GM18502 (cell line): ENCODE measurements at regions not wholly inside any gene's neighbourhood (a gene's known extent, or its start where the extent isn't known, plus 50 kb on each side); places are given as distances from the start of the nearest gene placed in this dataset.

Source experiments
- ATAC-seq: cut with Tn5 transposase; IDR thresholded peaks from one replicate; pipeline ENCODE4 v1.9.1; 2021; ENCODE audit warnings: mild to moderate bottlenecking; ENCODE audit not compliant: unreplicated experiment, poor library complexity

DNA sequence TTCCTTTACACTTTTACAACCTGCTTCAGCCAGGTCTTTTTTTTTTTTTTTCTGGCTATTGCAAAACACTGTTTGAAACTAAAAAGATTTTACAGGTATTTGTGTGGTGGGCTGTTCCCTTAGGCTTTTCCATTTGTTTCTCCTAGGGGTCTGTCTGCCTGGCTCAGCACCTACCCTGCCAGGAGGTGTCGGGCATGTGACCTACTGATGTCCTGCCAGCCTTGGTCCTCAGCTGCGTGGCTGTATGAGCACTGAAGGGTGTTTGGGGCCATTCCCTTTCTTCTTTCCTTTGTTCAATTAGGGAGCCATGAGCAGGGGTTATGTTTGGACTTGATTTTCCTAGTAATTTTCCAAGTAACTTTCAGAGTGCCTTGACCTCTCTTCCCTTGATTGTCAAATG is 269.2 kb upstream of the SALL1 start:
- ATAC-seq, result no peak

DNA sequence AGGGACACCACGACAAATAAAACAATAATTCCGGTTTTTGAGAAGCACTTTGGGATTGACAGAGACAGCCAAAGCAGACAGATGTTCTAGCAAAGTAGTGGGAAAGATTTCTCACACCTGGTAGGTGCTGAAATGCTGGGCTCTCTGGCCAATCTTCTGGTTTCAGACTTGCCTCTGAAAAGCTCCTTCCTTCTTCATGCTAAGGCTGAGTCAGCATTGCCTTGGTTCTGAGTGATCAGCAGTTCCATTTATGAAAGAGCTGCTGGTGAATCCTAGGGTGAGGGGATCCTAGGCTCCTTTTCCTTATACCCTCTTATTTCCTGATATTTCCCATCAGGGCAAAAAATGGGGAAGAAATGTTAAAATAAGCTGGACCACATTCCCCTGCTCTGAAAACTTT is 268.7 kb upstream of the SALL1 start:
- no peak for ATAC-seq

DNA sequence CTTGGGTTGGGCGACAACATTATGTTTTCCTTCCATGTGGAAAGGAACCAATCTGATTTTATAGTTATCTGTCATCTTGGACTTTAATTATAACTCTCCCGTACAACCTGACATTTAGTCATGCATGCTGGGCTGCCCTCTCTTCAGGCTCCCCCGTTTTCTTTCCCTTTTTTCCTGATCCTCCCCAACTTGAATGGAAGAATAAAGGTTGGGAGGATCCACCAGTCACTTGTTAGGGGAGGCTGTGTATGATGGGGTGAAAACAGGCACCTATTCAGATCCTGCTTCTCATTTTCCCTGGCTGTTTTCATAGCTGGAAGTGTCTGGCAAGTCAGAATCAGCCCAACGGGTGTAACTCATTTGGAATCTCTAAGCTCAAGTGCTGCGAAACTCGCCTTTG is 267.2 kb upstream of the SALL1 start:
- ATAC-seq, result no peak

DNA sequence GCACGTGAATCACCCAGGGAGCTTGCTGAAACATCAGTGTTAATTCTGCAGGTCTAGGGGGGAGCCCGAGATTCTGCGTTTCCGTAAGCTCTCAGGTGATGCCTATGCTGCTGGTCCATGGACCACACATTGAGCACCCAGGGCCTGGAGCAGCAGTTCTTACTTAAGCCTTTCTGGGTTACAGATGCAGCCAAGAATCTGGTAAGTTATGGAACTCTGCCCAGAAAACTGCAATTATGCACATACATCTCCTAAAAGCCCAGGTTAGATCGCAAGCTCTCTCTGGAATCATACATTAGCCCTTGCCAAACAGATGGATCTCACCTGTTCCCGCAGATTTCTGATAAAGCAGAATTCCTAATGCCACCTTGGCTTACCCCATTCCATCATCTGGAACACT is 265.9 kb upstream of the SALL1 start:
- no peak for ATAC-seq

DNA sequence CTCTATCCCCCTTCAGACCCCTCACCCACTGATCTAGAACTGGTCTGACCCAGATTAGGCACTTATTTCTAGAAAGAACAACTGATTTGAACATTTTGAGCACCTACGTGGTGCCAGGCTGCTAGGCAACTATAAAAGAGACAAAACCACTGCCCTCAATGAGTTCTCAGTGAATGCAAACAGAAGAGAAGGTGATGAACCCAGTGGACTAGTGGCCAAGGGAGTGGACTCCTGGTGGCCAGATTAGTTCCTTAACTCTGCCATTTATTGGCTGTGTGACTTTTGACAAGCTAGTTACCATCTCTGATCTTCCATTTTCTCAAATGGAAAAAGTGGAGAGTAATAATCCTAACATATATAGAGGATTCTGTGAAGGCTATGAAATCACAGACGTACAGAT is 259.1 kb upstream of the SALL1 start:
- ATAC-seq, result no peak

DNA sequence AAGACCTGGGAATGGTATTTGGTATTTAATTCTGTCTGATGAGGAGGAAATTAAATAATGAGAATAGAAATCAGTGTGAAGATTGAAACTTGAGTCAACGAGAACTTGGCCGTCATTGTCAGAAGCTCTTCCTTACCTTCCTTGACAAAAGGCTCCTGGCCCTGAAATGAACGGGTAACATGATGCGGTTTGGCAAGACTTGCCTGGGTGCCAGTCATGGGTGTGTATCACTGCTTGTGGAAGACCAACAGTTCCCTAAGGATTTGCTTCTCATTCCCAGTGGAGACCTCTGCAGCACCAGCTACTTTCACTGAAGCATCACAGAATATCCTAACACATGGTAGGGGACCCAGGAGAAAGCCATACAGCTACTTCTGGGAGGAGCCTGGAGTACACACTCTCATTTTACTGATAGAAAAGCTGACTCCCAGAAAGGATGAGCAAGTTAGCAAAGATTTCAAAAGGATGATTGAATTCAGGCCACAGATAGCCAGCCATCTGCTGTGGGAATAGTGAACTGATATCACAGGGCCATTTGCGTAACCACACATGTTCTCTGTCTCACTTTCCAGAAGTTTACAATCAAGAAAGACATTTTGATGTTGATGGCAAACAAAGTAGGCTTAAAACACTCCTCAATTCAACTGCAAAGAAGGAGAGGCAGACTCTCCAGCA is 258.1 kb upstream of the SALL1 start:
- no peak for ATAC-seq

DNA sequence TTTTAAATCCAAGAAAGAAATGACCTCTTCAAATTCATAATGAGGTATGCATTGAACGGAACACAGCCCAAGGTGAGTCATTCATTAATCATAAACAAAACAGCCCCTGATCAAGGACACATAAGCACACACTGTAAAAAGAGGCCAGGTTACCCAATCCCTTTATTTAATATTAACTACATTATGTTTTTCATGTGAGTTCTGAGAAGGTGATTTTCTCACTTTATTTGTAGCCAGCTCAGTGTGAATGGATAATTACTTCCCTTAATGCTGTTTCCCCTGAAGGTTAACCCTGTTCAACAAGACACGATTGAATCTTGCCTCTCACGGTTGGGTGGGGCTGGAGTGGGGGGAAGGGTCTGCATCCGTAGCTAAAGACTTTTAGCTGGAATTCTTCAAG is 257.3 kb upstream of the SALL1 start:
- ATAC-seq, result no peak

DNA sequence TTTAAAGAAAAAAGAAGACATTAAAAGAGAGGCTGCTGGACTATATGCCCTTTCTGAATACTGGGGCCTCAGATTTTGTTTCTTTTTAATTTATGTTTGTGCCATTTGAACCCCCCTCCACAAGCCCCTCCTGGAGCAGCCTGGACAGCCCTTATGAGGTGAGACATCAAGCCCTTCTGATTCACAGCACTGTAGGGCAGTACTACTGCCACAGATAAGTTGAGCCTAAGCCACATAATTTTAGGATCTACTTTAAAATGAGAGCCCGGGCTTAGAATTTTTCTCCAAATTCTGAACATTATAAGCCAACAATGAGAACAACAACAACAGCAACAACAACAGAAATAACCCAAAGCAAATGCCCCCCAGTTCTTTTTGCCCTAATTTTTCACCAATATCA is 256.9 kb upstream of the SALL1 start:
- no peak for ATAC-seq

DNA sequence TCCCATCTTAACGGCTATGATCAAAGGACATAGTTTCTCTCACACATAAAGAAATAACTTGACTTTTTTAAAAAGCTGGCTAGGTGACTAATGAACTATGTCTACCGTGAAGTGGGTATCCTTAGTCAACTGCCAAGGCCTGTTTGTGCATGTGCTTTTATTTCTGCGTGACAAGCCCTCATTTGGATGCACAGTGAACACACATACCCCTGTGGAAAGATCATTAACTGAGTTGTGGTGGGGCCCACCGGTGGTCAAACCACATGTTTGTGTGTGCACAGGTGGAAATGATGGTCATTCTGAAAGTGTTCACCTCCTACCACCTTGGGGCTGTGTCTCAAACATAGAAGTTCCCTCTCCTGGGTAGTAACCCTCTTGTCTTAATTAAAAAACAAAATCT is 256.1 kb upstream of the SALL1 start:
- ATAC-seq, result no peak

DNA sequence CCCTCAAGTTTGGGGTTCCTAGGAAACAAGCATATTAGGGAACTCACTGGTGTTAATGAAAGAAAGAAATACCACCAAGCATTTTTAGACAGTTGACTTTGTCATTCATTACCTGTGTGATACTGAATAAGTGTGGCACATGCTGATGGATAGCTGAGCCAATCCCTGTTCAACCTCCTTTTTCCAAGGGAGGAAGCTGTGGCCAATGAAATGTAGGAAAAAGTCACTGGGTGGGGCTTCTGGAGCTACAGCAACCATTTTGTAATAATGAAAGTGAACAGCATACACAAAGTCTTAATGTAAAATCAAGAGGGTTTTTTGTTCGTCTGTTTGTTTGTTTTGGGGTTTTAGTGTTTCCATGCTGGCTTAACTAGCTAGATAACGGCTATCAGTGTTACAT is 254.3 kb upstream of the SALL1 start:
- ATAC-seq, result no peak

DNA sequence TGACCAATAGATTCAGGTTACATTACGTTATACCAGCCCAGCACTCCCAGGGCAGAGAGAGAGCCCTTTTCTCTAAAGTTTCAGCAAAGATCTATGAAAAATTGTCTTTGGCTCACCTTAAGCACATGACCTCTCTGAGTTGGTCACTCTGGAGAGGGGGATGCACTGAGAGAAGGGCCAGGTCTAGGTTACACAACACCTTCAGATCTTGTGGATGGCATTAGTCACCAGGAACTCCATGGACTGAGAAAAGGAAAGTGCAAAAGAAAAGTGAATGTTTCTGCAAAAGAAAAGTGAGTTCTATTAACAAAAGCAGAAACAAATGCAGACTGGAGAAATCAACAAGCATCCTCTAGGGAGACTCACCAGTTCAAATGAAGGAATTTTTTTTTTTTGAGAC is 253.3 kb upstream of the SALL1 start:
- no peak for ATAC-seq

DNA sequence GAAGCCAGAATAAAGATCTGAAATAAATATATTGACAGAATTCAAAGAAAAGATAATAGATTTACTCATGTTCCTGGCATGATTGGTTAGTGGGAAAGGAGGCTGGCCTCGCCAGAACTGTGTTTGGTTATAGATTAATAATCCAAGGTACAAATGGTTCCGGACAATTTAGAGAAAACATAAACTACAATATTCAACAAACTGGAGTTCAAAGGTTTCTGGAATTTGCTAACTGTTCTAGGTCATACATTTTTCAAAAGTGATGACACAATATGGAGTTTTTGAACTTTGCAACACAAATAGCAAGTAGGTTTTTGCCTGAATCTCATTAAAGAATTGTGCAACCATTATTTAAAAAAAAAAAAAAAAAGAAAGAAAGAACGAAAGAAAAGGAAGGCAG is 251.7 kb upstream of the SALL1 start:
- no peak for ATAC-seq

DNA sequence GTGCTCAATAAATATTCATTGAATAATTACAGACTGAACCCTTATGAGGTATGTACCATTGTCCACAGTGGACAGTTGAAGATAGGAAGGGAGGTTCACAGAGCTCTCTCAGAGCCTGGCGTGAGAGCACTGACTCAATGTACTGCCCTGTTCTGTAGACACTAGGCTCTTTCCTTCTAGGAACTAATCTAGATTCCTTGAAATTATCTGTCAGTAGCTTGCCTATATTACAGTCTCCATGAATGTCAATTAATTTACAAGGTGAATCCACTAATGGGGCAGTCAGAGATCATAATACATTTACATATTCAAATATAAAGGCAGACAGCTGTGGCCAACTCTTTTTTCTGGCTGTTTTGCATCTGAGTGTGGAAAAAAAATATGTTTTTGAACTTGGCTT is 251.2 kb upstream of the SALL1 start:
- ATAC-seq, result no peak

DNA sequence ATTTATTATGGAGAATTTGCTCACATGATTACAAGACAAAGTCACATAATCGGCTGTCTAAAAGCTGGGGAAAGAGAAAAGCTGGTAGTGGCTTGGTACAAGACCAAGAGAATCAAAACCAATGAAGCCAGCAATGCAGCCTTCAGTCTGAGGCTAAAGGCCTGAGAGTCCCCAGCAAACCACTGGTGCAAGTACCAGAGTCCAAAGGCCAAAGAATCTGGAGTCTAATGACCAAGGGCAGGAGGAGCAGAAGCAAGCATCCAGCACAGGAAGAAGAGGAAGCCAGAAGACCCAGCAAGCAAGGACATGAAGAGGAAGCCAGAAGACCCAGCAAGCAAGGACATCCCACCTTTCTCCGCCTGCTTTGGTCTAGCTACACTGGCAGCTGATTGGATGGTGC is 250.6 kb upstream of the SALL1 start:
- ATAC-seq, result no peak

DNA sequence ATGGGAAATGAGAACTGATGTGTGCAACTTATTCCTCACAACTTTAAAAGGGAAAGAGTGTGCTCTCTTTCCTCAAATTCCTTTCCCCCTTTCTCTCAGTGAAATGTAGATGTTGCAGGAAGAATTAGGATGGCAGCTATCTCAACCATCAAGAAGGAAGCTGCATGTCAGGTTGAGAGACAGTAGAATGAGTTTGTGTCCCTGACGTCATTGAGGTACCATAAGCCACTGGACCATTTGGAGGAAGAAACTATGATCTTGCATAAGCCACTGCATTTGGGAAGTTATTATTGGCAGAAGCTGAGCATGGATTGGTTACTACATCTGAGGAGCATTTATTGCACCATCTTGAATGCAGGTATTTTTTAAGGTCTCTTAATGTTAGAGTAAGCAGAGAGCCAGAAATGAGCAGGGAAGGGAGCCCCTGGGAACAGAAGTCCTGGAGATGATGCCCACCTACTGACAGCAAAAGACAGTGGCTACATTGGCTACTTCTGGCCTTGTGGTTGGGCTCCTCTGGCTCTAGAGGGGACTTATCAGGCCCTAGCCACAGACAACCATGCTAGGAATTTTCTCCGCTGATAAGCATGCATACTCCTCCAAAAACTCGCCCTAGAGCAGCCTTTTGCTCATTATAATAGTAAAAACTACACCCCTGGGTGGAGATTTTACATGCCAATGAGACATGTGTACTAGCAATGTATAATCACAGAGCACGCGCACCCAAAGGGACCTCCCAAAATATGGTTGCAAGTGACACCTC is 249.0 kb upstream of the SALL1 start:
- no peak for ATAC-seq

DNA sequence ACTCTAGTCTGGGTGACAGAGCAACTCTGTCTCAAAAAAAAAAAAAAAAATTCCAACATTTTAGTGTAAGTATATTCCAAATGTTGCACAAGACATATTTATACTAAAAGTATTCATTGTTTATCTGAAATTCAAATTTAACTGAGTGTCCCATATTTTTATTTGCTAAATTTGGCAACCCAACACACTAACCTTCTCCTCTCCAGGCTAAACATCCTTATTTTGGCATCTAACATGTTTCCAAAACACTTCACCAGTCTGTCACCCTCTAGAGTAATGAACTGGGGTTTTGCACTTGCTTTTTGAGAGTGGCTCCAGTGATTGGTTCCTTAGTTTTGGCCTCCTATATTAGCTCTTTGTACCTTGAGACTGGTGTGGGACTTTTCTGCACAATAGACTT is 243.4 kb upstream of the SALL1 start:
- no peak for ATAC-seq

DNA sequence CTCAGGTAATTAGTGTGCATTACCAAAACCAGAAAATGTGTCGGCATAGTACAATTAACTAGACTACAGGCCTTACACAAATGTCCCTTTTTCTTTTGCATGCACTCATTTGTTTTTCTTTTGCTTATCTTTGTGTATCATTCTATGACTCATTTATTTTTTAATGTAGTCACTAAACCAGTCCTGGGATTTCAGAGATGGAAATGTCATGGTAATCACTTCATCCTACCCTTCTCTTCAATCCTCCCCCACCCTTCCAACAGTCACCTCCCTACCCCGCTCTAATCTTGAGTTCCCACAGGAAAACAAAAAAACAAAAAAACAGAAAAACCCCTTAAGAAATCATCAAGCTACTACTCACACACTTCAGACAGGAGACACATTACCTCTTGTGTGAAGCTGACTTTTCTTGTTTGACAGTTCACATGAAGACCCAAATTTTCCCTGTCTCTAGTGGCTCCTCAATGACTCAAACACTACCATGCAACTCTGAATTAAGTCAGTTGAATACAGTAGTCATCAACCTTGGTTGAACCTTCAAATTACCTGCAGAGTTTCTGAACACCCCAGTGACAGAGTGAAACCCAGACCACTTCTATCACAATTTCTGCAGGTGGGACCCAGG is 242.4 kb upstream of the SALL1 start:
- ATAC-seq, result no peak

DNA sequence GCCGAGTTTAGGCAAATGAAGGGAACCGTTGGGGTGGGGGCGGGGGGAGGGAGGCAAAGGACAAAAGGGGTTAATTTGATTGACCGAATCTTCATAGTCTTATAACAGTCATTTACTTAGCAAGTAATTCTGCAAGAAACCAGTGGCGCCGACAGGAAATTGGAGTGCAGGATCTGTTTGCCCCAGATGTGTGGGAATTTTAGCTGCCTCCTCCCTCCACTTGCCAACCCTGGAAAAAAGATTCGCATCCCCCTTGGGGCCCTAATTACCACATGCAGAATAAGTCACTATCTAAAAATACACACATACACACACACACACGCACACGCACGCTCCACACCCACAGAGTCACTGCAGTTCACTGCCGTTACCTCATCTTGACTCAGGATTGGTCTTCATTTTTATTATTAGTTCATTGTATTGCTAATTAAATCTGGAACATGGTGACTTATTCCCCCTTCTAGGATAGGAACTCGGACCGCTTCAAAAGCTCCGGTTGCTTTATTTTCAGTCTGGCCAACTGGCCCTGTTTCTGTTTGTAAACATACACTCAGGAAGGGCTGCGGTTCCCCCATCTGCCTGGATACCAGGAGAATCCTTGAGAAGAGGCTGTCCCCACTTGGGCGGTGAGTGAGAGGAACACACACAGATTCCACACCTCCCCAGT is 241.6 kb upstream of the SALL1 start:
- no peak for ATAC-seq

DNA sequence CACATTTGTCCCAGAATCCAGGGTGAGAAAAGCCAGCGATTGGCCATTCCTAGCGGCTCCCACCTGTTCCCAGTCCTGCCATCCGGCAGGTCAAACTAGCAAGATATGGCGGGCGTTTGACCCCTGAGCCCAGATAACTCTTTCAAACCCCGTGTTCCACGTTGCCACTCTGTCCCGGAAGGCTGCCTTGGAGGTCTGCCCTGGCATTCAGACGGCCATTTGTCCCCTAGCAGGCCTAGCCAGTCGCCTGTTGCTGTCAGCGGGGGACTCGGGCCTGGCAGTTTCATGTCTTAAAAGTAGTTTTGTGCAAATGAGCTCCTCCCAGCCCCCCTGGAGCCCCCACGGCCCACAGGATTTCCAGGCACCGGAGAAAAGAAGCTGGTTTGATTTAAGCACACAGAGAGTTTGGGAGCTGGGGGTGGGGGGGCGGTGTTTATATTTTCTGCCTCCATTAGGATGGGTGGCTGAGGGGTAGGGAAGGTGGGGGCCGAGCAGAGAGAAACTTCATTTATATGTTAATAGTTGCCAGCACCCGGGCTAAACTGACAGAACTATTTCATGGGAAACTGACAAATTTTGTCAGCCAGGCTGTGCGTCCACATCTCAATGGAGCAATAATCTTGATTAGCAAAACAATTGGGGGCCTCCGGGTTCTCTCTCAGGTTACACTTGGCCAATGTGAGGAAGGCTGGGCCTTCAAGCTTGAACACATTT is 240.9 kb upstream of the SALL1 start:
- ATAC-seq, result no peak

DNA sequence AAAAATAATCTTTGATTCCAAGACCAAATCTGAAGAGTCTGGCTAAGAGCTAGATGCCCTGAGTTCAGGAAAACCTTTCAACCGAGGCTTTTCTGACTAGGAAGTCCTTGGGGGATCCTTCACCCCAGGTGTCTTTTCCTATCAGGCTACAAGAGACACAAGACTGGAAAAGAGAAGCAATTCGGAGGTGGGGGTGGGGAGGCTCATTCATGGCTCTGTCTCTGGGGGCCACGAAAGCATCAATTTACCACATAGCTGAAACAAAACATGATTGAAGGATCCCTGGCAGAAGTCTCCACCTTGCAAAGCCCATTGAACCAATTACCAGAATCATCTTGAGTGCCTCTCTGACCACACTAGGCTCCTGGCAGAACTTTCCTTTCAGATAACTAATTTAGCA is 239.8 kb upstream of the SALL1 start:
- ATAC-seq, result no peak

DNA sequence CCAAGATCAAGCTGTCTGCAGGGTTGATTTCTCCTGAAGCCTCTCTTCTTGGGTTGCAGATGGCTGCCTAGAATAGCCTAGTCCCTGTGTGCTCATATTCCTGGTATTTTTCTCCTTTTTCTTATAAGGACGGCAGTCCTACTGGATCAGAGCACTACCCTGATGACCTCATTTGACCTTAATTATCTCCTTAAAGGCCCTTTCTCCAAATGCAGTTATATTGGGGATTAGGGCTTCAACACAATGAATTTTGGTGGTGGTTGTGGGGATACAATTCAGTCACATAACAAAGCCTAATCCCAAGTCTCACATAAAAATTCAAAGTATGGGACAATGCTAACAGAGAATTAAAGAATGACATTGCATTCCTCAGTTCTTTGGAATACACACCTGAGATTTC is 238.8 kb upstream of the SALL1 start:
- ATAC-seq, result no peak
